ENCODE measurements at regions not wholly inside any gene's neighbourhood (a gene's known extent, or its start where the extent isn't known, plus 50 kb on each side); places are given as distances from the start of the nearest gene placed in this dataset.

GRCh38 chr7:27031289-27032172 lies 64.3 kb downstream of the HOXA1 start:
- Histone ChIP-seq H3K4me1 (ENCODE audit: control insufficient read depth, insufficient read depth, low read length) (peaks cover 8% of the 10 kb centered on the region; the same call in 1 of the 2 replicates), H3K36me3 (ENCODE audit: control insufficient read depth in 2 of 2, insufficient read depth in 1 of 2, low read length in 2 of 2) (no peaks in the 10 kb centered on the region), H3K4me3 (ENCODE audit: low read depth, low read length) (no peak overlapping the region), H3K9me3 (ENCODE audit: control insufficient read depth, insufficient read depth, low read depth, low read length) (no peaks in the 10 kb centered on the region), H3K27ac (ENCODE audit: extremely low read depth, low read depth, low read length) (no peak overlapping the region)
- TF ChIP-seq INSM2 (tag by site-specific recombination; IDR thresholded peaks at IDR 0.05): no peak
- no peak for TF ChIP-seq GFI1B (tag by site-specific recombination; IDR thresholded peaks at IDR 0.05)
- TF ChIP-seq ZNF302 (tag by site-specific recombination; IDR thresholded peaks at IDR 0.05; ENCODE audit: low read depth): no peak
- no peak for TF ChIP-seq ZNF404 (tag by site-specific recombination; IDR thresholded peaks at IDR 0.05)
- TF ChIP-seq ZNF354C (tag by site-specific recombination; IDR thresholded peaks at IDR 0.05; ENCODE audit: borderline replicate concordance, low read depth): no peak
- TF ChIP-seq TRIM28 (IDR thresholded peaks at IDR 0.05; ENCODE audit: borderline replicate concordance, low read length): no peak
- no peak for TF ChIP-seq REPIN1 (tag by site-specific recombination; IDR thresholded peaks at IDR 0.05; ENCODE audit: low read depth)
- TF ChIP-seq ZNF433 (tag by site-specific recombination; IDR thresholded peaks at IDR 0.05; ENCODE audit: low read depth): no peak
- TF ChIP-seq ZNF248 (tag by site-specific recombination; IDR thresholded peaks at IDR 0.05): no peak
- no peak for TF ChIP-seq ATF2 (tag by site-specific recombination; IDR thresholded peaks at IDR 0.05; ENCODE audit: low read depth)
- TF ChIP-seq PRDM1 (tag by site-specific recombination; IDR thresholded peaks at IDR 0.05): no peak
- no peak for TF ChIP-seq KLF10 (tag by site-specific recombination; IDR thresholded peaks at IDR 0.05)
- no peak for TF ChIP-seq ZNF416 (tag by site-specific recombination; IDR thresholded peaks at IDR 0.05)
- no peak for TF ChIP-seq ZNF266 (tag by site-specific recombination; IDR thresholded peaks at IDR 0.05; ENCODE audit: low read depth)
- no peak for TF ChIP-seq ZNF624 (tag by site-specific recombination; IDR thresholded peaks at IDR 0.05)
- no peak for TF ChIP-seq ZNF16 (tag by site-specific recombination; IDR thresholded peaks at IDR 0.05; ENCODE audit: low read depth)
- TF ChIP-seq ZNF660 (tag by site-specific recombination; IDR thresholded peaks at IDR 0.05): no peak
- ChIA-PET CTCF (no interaction called here), POLR2A (interaction anchor here (0.6 to 1.6 kb wide), 2 partner anchors 65 kb away, joined by 3 to 4 read pairs; partner anchors contain the start of gene HOXA1)

- Histone ChIP-seq H3K4me1 (ENCODE audit: control insufficient read depth, insufficient read depth, low read length) (peaks cover 8% of the 10 kb centered on the region; the same call in 1 of the 2 replicates), H3K9me3 (ENCODE audit: control insufficient read depth, insufficient read depth, low read depth, low read length) (no peaks in the 10 kb centered on the region), H3K36me3 (ENCODE audit: control insufficient read depth in 2 of 2, insufficient read depth in 1 of 2, low read length in 2 of 2) (no peaks in the 10 kb centered on the region), H3K27ac (ENCODE audit: extremely low read depth, low read depth, low read length) (no peak overlapping the region), H3K4me3 (ENCODE audit: low read depth, low read length) (no peak overlapping the region)
- CTCF ChIA-PET: no interaction called here
- POLR2A ChIA-PET: interaction anchor here (1.6 kb wide), 1 partner anchor 66 kb away, joined by 4 read pairs; the partner anchor contains the start of gene HOXA1
- no peak for TF ChIP-seq ZNF221 (tag by site-specific recombination; IDR thresholded peaks at IDR 0.05; ENCODE audit: borderline replicate concordance)
- peak; percentile 38; the same call in 1 of the 2 replicates for TF ChIP-seq GLIS1 (tag by site-specific recombination; IDR thresholded peaks at IDR 0.05)
- TF ChIP-seq PRDM6 (tag by site-specific recombination; IDR thresholded peaks at IDR 0.05): no peak
- TF ChIP-seq SP7 (tag by site-specific recombination; IDR thresholded peaks at IDR 0.05): no peak
- TF ChIP-seq ZIC2 (tag by site-specific recombination; IDR thresholded peaks at IDR 0.05): peak; percentile 88
- TF ChIP-seq ZNF394 (tag by site-specific recombination; IDR thresholded peaks at IDR 0.05; ENCODE audit: borderline replicate concordance): no peak
- TF ChIP-seq ZNF132 (tag by site-specific recombination; IDR thresholded peaks at IDR 0.05; ENCODE audit: borderline replicate concordance): no peak
- no peak for TF ChIP-seq ZNF449 (tag by site-specific recombination; IDR thresholded peaks at IDR 0.05)
Measured at GRCh38 chr7:27030393-27031050, 65.3 kb downstream of the HOXA1 start.

All from HEK293 (cell line).